Dedifferentiated amniotic fluid mesenchymal stem cell (primary cell): ENCODE measurements at regions not wholly inside any gene's neighbourhood (a gene's known extent, or its start where the extent isn't known, plus 50 kb on each side); places are given as distances from the start of the nearest gene placed in this dataset.

Source experiments
- DNase-seq: peaks from one replicate; pipeline ENCODE4 v3.0.0-alpha.2; 2016; ENCODE audit errors: extremely low spot score

GRCh38 chr20:8935878-8936277 lies 133.0 kb upstream of the PLCB4 start:
- no peak for DNase-seq

GRCh38 chr20:8938532-8938931 lies 130.4 kb upstream of the PLCB4 start:
- DNase-seq: no peak

GRCh38 chr20:8940326-8940725 lies 128.6 kb upstream of the PLCB4 start:
- no peak for DNase-seq

GRCh38 chr20:8943631-8944030 lies 125.3 kb upstream of the PLCB4 start:
- no peak for DNase-seq

- DNase-seq: peak; percentile 46
Measured at GRCh38 chr20:8946036-8946940, 122.6 kb upstream of the PLCB4 start.

GRCh38 chr20:8948442-8949020 lies 120.4 kb upstream of the PLCB4 start:
- no peak for DNase-seq

GRCh38 chr20:8951164-8951563 lies 117.7 kb upstream of the PLCB4 start:
- DNase-seq: no peak

GRCh38 chr20:8952721-8953120 lies 116.2 kb upstream of the PLCB4 start:
- DNase-seq: no peak

GRCh38 chr20:8953300-8953699 lies 115.6 kb upstream of the PLCB4 start:
- no peak for DNase-seq

GRCh38 chr20:8960241-8960640 lies 108.6 kb upstream of the PLCB4 start:
- DNase-seq: no peak

- DNase-seq: no peak
Measured at GRCh38 chr20:8963330-8963729, 105.6 kb upstream of the PLCB4 start.

- DNase-seq: no peak
Measured at GRCh38 chr20:8964959-8965562, 103.8 kb upstream of the PLCB4 start.

- no peak for DNase-seq
Measured at GRCh38 chr20:8967641-8968245, 101.1 kb upstream of the PLCB4 start.

GRCh38 chr20:8969146-8969583 lies 99.7 kb upstream of the PLCB4 start:
- no peak for DNase-seq

- no peak for DNase-seq
Measured at GRCh38 chr20:8971669-8972316, 97.1 kb upstream of the PLCB4 start.

- no peak for DNase-seq
Measured at GRCh38 chr20:8972963-8973705, 95.8 kb upstream of the PLCB4 start.

- DNase-seq: no peak
Measured at GRCh38 chr20:8974009-8974708, 94.7 kb upstream of the PLCB4 start.

- DNase-seq: no peak
Measured at GRCh38 chr20:8981482-8981881, 87.4 kb upstream of the PLCB4 start.

GRCh38 chr20:8983478-8984345 lies 85.2 kb upstream of the PLCB4 start:
- DNase-seq: no peak

GRCh38 chr20:8986631-8987030 lies 82.3 kb upstream of the PLCB4 start:
- DNase-seq: no peak
